Central memory CD8-positive, alpha-beta T cell (primary cell): ENCODE measurements at regions not wholly inside any gene's neighbourhood (a gene's known extent, or its start where the extent isn't known, plus 50 kb on each side); places are given as distances from the start of the nearest gene placed in this dataset.

Experiments used
- ATAC-seq: fragments of 150-1000 bp; cut with Tn5 transposase; replicated peaks from 2 replicates; pipeline ENCODE4 v1.10.0; 2022; ENCODE audit warnings: mild to moderate bottlenecking, moderate FRiP score, moderate number of reproducible peaks; ENCODE audit not compliant: poor library complexity, severe bottlenecking; ENCODE audit errors: extremely low read depth
- DNase-seq, 2 donors: peaks; one replicate each; pipeline ENCODE4 v3.0.0; 2021; ENCODE audit warnings: low spot score in 2 of 2
- H3K27ac Mint-ChIP-seq: one replicate; pipeline ENCODE4 v1.8.0; 2022; ENCODE audit warnings: low read depth, mild to moderate bottlenecking, moderate library complexity, mixed read lengths
- H3K27me3 Mint-ChIP-seq: one replicate; pipeline ENCODE4 v1.8.0; 2022; ENCODE audit warnings: mixed read lengths
- H3K36me3 Mint-ChIP-seq: one replicate; pipeline ENCODE4 v1.8.0; 2022; ENCODE audit warnings: mild to moderate bottlenecking, moderate library complexity, mixed read lengths; ENCODE audit not compliant: insufficient read depth
- H3K4me1 Mint-ChIP-seq: one replicate; pipeline ENCODE4 v1.8.0; 2022; ENCODE audit warnings: mixed read lengths
- H3K4me3 Mint-ChIP-seq: one replicate; pipeline ENCODE4 v1.8.0; 2022; ENCODE audit warnings: mild to moderate bottlenecking, moderate library complexity, mixed read lengths
- H3K9me3 Mint-ChIP-seq: one replicate; pipeline ENCODE4 v1.8.0; 2022; ENCODE audit warnings: mixed read lengths

DNA sequence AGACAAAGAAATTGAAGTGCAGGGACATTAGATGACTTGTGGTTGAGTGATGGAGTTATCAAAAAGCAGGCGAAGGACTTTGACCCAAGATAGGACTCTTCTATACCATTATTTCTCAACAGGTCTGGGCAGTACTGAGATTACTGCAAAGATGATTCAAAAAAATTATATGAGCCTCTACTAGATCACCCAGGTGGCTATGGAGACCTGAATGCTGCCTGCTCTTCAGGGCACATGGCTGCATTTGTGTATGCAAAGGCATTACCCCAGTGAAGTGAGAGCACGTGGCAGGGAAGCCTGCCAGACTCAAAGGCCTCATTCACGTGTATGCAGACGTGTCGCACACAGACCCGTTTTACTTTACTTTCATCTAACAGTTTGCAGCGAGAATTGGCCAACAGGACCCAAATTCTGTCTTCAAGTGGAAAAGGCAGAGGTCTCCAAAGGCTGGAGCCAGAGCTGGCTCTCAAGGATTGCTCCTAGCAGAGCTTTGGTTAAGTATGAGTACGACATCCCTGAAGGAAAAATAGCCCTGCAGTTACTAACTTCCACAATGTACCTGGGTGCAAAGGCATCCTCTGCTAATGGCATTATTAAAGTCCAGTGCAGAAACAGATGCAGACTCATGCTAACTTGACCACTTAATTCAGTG is 113.8 kb upstream of the ARMC2 start:
- H3K36me3 Mint-ChIP-seq: no peaks in the 10 kb centered on the region
- no peak overlapping the region for H3K27ac Mint-ChIP-seq
- peaks cover 17% of the 10 kb centered on the region for H3K27me3 Mint-ChIP-seq
- no peak overlapping the region for H3K4me3 Mint-ChIP-seq
- DNase-seq (no peak), ATAC-seq (no peak)
- no peaks in the 10 kb centered on the region for H3K9me3 Mint-ChIP-seq
- H3K4me1 Mint-ChIP-seq: peaks cover 10% of the 10 kb centered on the region

DNA sequence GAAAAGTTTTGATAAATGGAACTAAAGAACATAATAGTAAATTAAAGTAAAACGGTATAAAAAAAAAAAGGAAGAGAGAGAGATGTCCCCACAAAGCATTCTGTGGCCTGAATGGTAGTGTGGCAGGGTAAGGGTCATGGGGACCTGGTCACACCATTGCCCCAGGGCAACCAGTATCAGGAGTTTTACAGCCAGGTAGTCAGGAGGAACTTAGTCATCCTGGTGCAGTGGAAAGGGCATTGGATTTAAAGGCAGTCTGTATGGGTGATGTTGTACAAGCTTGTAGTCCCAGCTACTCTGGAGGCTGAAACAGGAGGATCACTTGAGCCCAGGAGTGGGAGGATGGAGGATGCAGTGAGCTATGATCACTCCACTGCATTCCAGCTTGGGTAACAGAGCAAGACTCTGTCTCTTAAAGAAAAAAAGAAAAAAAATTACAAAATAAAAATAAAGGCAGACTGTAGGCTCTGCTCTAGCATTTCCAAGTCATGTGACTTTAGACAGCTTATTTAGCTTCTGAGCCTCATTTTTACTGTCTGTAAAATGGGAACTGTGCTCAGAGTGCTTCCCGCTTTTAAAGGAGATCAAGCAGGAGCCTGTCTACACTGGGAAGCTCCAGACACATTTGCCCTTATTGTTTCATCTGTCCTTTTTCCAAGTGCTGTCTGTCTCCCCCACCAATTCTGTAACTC is 112.8 kb upstream of the ARMC2 start:
- peaks cover 10% of the 10 kb centered on the region for H3K4me1 Mint-ChIP-seq
- ATAC-seq (no peak), DNase-seq (no peak)
- H3K36me3 Mint-ChIP-seq: peaks cover 1% of the 10 kb centered on the region
- H3K4me3 Mint-ChIP-seq: no peak overlapping the region
- H3K9me3 Mint-ChIP-seq: no peaks in the 10 kb centered on the region
- H3K27me3 Mint-ChIP-seq: peaks cover 21% of the 10 kb centered on the region
- no peak overlapping the region for H3K27ac Mint-ChIP-seq

GRCh38 chr6:108736002-108736361 is 112.2 kb upstream of the ARMC2 start:
- no peak for DNase-seq
- H3K9me3 Mint-ChIP-seq: no peaks in the 10 kb centered on the region
- peaks cover 10% of the 10 kb centered on the region for H3K4me1 Mint-ChIP-seq
- H3K27me3 Mint-ChIP-seq: peaks cover 22% of the 10 kb centered on the region
- H3K27ac Mint-ChIP-seq: no peak overlapping the region
- peaks cover 1% of the 10 kb centered on the region for H3K36me3 Mint-ChIP-seq
- no peak for ATAC-seq
- no peak overlapping the region for H3K4me3 Mint-ChIP-seq

- DNase-seq: no peak
- H3K27ac Mint-ChIP-seq: no peak overlapping the region
- no peaks in the 10 kb centered on the region for H3K9me3 Mint-ChIP-seq
- ATAC-seq: no peak
- peaks cover 22% of the 10 kb centered on the region for H3K27me3 Mint-ChIP-seq
- H3K4me3 Mint-ChIP-seq: no peak overlapping the region
- H3K4me1 Mint-ChIP-seq: peaks cover 10% of the 10 kb centered on the region
- H3K36me3 Mint-ChIP-seq: peaks cover 1% of the 10 kb centered on the region
Measured at GRCh38 chr6:108736832-108737231, 111.4 kb upstream of the ARMC2 start.

DNA sequence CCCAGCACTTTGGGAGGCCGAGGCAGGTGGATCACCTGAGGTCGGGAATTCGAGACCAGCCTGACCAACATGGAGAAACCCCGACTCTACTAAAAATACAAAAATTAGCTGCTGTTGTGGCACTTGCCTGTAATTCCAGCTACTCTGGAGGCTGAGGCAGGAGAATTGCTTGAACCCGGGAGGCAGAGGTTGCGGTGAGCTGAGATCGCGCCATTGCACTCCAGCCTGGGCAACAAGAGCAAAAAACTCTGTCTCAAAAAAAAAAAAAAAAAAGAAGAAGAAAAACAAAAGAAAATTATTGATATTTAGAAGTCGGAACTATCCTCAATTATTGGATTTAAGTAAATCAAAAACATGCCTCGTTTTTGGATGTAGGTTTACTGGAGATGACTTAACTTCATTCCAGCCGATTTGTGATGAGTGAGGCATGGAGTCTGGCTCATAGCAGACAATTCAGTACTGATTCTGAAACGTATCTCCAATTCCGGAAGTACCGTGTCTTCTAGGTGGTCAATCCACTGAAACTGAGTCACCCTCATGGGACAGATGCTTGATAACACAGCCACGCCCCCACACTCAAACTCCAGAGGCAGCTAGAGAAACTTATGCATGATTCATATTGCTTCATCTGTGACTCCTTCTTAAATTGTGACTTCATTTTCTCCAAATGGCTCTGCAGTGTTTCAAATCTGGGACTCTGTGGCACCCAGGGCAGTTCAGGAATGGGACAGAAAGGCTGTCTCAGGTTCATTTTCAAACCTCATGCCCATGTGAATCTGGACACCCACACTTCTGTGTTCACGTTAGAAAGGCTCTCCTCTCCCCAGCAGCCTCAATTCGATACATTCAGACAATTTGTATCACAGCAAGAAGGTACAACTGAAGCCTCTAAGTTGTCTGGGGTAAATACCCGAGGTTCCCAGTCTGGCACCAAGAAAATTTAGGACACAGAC is 110.4 kb upstream of the ARMC2 start:
- H3K4me1 Mint-ChIP-seq: peaks cover 10% of the 10 kb centered on the region
- DNase-seq: no peak

GRCh38 chr6:108738684-108739416 is 109.4 kb upstream of the ARMC2 start:
- ATAC-seq (no peak), DNase-seq (no peak)
- Mint-ChIP-seq H3K4me3 (no peak overlapping the region), H3K36me3 (peaks cover 1% of the 10 kb centered on the region), H3K27ac (no peak overlapping the region), H3K4me1 (peaks cover 10% of the 10 kb centered on the region), H3K9me3 (no peaks in the 10 kb centered on the region), H3K27me3 (peaks cover 31% of the 10 kb centered on the region)

More for the DNA sequence above, 110.4 kb upstream of the ARMC2 start:
- Mint-ChIP-seq H3K36me3 (peaks cover 1% of the 10 kb centered on the region), H3K27ac (no peak overlapping the region), H3K9me3 (no peaks in the 10 kb centered on the region), H3K27me3 (peaks cover 22% of the 10 kb centered on the region), H3K4me3 (no peak overlapping the region)
- ATAC-seq: no peak

- Mint-ChIP-seq H3K27me3 (peaks cover 40% of the 10 kb centered on the region), H3K9me3 (no peaks in the 10 kb centered on the region), H3K4me3 (no peak overlapping the region), H3K4me1 (peaks cover 10% of the 10 kb centered on the region), H3K36me3 (peaks cover 1% of the 10 kb centered on the region), H3K27ac (no peak overlapping the region)
- ATAC-seq (no peak), DNase-seq (no peak)
Measured at GRCh38 chr6:108739496-108740330, 108.5 kb upstream of the ARMC2 start.

DNA sequence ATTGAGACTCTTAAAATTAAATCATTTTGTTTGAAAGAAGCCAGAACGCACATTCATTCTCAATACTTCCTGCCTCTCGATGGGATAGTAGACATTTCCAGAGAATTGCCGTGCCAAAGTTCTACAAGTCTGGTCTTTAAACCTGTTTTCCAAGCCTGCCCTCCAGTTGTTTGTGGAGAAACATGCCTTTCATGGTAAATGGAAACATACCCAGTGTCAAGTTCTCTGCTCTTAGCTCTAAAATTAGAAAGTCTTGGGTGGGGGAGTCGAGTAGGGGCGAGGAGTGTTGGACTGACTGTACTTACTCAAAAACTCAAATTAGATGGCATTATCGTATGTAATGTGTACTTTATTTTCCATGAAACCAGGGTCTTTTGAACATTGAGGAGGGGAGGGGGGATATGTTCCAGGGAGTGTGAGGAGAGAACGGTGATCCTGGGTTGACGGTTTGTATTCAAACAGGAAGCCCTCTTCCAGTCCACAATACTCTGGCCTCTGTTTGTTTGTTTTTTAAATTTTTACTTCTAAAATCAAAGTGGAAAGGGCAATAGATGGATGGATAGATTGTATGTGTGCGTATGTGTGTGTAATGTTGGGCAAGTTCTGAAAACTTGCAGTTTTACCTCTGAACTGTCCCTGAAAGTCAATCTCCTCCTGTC is 106.8 kb upstream of the ARMC2 start:
- no peak overlapping the region for H3K4me3 Mint-ChIP-seq
- H3K4me1 Mint-ChIP-seq: peaks cover 10% of the 10 kb centered on the region
- no peaks in the 10 kb centered on the region for H3K9me3 Mint-ChIP-seq
- H3K27me3 Mint-ChIP-seq: peaks cover 49% of the 10 kb centered on the region
- peaks cover 1% of the 10 kb centered on the region for H3K36me3 Mint-ChIP-seq
- no peak for DNase-seq
- no peak for ATAC-seq
- no peak overlapping the region for H3K27ac Mint-ChIP-seq

GRCh38 chr6:108742041-108742440 is 106.2 kb upstream of the ARMC2 start:
- Mint-ChIP-seq H3K27ac (no peak overlapping the region), H3K4me3 (no peak overlapping the region), H3K36me3 (peaks cover 1% of the 10 kb centered on the region), H3K9me3 (no peaks in the 10 kb centered on the region), H3K4me1 (peaks cover 10% of the 10 kb centered on the region), H3K27me3 (peaks cover 55% of the 10 kb centered on the region)
- ATAC-seq: no peak
- no peak for DNase-seq

GRCh38 chr6:108744244-108744972 is 103.8 kb upstream of the ARMC2 start:
- Mint-ChIP-seq H3K27ac (no peak overlapping the region), H3K4me3 (no peak overlapping the region), H3K27me3 (peaks cover 56% of the 10 kb centered on the region), H3K4me1 (no peaks in the 10 kb centered on the region), H3K9me3 (no peaks in the 10 kb centered on the region), H3K36me3 (peaks cover 1% of the 10 kb centered on the region)
- ATAC-seq (no peak), DNase-seq (no peak)

DNA sequence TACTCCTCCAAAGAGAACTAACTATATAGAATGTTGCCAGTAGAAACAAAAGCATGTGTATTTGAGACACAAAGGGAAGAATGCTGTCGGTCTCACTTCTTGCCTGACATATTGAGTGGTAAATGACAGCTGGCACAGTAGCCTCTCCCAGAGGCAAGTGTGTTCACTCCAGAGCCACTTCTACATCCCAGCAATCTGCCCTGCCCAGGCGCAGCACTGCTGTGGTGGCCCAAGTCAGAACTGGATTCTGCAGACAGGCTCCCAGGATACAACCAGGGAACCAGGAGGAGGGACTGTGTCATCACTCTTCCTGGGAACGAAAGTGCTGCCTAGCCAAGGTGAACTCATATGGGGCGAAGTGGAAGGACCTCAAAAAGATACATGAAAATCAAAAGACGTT is 103.2 kb upstream of the ARMC2 start:
- Mint-ChIP-seq H3K9me3 (no peaks in the 10 kb centered on the region), H3K27ac (no peak overlapping the region), H3K27me3 (peaks cover 50% of the 10 kb centered on the region), H3K4me1 (no peaks in the 10 kb centered on the region), H3K4me3 (no peak overlapping the region), H3K36me3 (peaks cover 1% of the 10 kb centered on the region)
- DNase-seq (no peak), ATAC-seq (no peak)
